HepG2 (cell line): ENCODE measurements at regions not wholly inside any gene's neighbourhood (a gene's known extent, or its start where the extent isn't known, plus 50 kb on each side); places are given as distances from the start of the nearest gene placed in this dataset.

ENCODE experiments used
- ATF7 ChIP-seq, 2 experiments: fragments of 450-650 bp in 1 of 2; sonication (generic) in 1 of 2; formaldehyde crosslinking in 1 of 2; IDR thresholded peaks; 2 replicates each; pipeline versions ENCODE4 v1.4.0 to v1.6.1; 2016 to 2020; ENCODE audit warnings: antibody characterized with exemption in 1 of 2, mild to moderate bottlenecking in 1 of 2, missing genetic modification reagents in 1 of 2
- ETV6 ChIP-seq: sonication (generic); formaldehyde crosslinking; conservative IDR thresholded peaks from 2 replicates; pipeline ENCODE4 v1.4.0; 2020; ENCODE audit warnings: missing genetic modification reagents
- FOXC1 ChIP-seq: sonication (generic); formaldehyde crosslinking; IDR thresholded peaks from 2 replicates; pipeline ENCODE4 v1.8.0; 2022; ENCODE audit warnings: mild to moderate bottlenecking, missing genetic modification reagents, borderline replicate concordance
- HOXA7 ChIP-seq: sonication (generic); formaldehyde crosslinking; IDR thresholded peaks from 2 replicates; pipeline ENCODE4 v1.8.1; 2022; ENCODE audit warnings: mild to moderate bottlenecking, missing genetic modification reagents, moderate library complexity
- JUN ChIP-seq: sonication (generic); formaldehyde crosslinking; IDR thresholded peaks from 2 replicates; pipeline ENCODE4 v1.4.0; 2020; ENCODE audit warnings: mild to moderate bottlenecking, missing genetic modification reagents
- KDM2A ChIP-seq: sonication (generic); formaldehyde crosslinking; IDR thresholded peaks from 2 replicates; pipeline ENCODE4 v1.4.0; 2020; ENCODE audit warnings: low read depth, missing genetic modification reagents, borderline replicate concordance
- KLF15 ChIP-seq: sonication (generic); formaldehyde crosslinking; IDR thresholded peaks from 2 replicates; pipeline ENCODE4 v1.8.1; 2023; ENCODE audit warnings: borderline replicate concordance, mild to moderate bottlenecking, inconsistent platforms, missing genetic modification reagents, mixed read lengths
- NR1H2 ChIP-seq: sonication (generic); formaldehyde crosslinking; IDR thresholded peaks from 2 replicates; pipeline ENCODE4 v1.8.1; 2022; ENCODE audit warnings: low read depth, missing genetic modification reagents, borderline replicate concordance
- PHF21A ChIP-seq: sonication (generic); formaldehyde crosslinking; IDR thresholded peaks from 2 replicates; pipeline ENCODE4 v1.5.0; 2020; ENCODE audit warnings: mild to moderate bottlenecking, missing genetic modification reagents
- SIX1 ChIP-seq: sonication (generic); formaldehyde crosslinking; IDR thresholded peaks from 2 replicates; pipeline ENCODE4 v1.4.0; 2020; ENCODE audit warnings: missing genetic modification reagents, borderline replicate concordance
- ZFP37 ChIP-seq: sonication (generic); formaldehyde crosslinking; IDR thresholded peaks from 2 replicates; pipeline ENCODE4 v1.4.0; 2020; ENCODE audit warnings: missing genetic modification reagents, borderline replicate concordance
- ZMYM3 ChIP-seq: sonication (generic); formaldehyde crosslinking; IDR thresholded peaks from 2 replicates; pipeline ENCODE4 v1.5.1; 2020; ENCODE audit warnings: mild to moderate bottlenecking, missing genetic modification reagents
- ZNF205 ChIP-seq: IDR thresholded peaks from 2 replicates; pipeline ENCODE4 v1.6.1; 2018; ENCODE audit warnings: missing biosample characterization, missing genetic modification reagents
- ZNF605 ChIP-seq: sonication (generic); formaldehyde crosslinking; IDR thresholded peaks from 2 replicates; pipeline ENCODE4 v1.8.0; 2022; ENCODE audit warnings: mild to moderate bottlenecking, missing genetic modification reagents
- ZNF616 ChIP-seq: sonication (generic); formaldehyde crosslinking; IDR thresholded peaks from 2 replicates; pipeline ENCODE4 v1.5.0; 2020; ENCODE audit warnings: low read depth, mild to moderate bottlenecking, missing genetic modification reagents
- ZNF746 ChIP-seq: sonication (generic); formaldehyde crosslinking; IDR thresholded peaks from 2 replicates; pipeline ENCODE4 v1.8.0; 2022; ENCODE audit warnings: mild to moderate bottlenecking, missing genetic modification reagents
- ZNF749 ChIP-seq: sonication (generic); formaldehyde crosslinking; IDR thresholded peaks from 2 replicates; pipeline ENCODE4 v1.8.0; 2022; ENCODE audit warnings: mild to moderate bottlenecking, missing genetic modification reagents, moderate library complexity, borderline replicate concordance
- ZNF816 ChIP-seq: sonication (generic); formaldehyde crosslinking; IDR thresholded peaks from 2 replicates; pipeline ENCODE4 v1.8.0; 2022; ENCODE audit warnings: missing genetic modification reagents, mild to moderate bottlenecking, borderline replicate concordance
- TF ChIP-seq, protein P1 (sequence below): IDR thresholded peaks from 2 replicates; pipeline ENCODE4 v1.6.1; 2016; ENCODE audit warnings: missing genetic modification reagents, missing compliant biosample characterization
- TF ChIP-seq, protein P2 (sequence below): sonication (generic); formaldehyde crosslinking; IDR thresholded peaks from 2 replicates; pipeline ENCODE4 v1.4.0; 2020; ENCODE audit warnings: missing genetic modification reagents
- TF ChIP-seq, protein P3 (sequence below): sonication (generic); formaldehyde crosslinking; conservative IDR thresholded peaks from 2 replicates; pipeline ENCODE4 v1.4.0; 2020; ENCODE audit warnings: mild to moderate bottlenecking, missing genetic modification reagents, moderate library complexity
- TF ChIP-seq, protein P4 (sequence below): sonication (generic); formaldehyde crosslinking; IDR thresholded peaks from 2 replicates; pipeline ENCODE4 v1.5.0; 2020; ENCODE audit warnings: mild to moderate bottlenecking, missing genetic modification reagents

DNA sequence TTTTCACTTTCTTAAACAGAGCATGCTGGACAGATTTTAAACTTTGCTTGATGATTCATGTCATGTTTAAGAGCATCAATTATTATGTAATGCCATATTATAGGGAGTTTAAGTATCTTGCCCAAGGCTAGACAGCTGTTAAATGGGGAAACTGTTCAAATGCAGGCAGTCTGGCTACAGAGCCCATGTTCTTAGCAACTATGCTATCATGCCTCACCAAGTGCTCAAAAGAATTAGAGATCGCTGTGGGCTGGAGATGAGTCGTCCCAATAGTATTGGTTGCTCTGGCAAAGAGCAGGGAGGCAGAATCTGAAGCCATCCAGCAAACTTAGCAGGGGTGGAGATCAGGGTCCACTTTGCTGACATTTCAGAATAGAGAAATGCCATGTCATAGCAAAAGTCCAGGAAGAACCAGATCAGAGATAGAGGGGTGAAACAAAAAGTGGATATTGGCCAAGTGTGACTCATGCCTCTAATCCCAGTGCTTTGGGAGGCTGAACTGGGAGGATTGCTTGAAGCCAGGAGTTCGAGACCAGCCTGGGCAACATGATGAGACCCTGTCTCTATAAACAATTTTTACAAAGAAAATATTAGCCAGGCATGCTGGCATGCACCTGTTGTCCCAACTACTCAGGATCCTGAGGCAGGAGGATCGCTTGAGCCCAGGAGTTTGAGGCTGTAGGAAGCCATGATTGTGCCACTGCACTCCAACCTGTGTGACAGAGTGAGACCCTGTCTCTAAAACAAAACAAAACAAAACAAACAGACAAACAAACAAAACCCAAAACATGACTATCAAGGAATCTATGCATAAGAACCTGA lies 57.8 kb downstream of the BAMBI start (continued):
- TF ChIP-seq KLF15 (CRISPR knock-in tag) (no peak), ZNF605 (no peak), ZNF616 (CRISPR knock-in tag) (no peak), FOXC1 (CRISPR knock-in tag) (no peak), ZNF746 (CRISPR knock-in tag) (no peak), ZNF749 (CRISPR knock-in tag) (no peak), ZFP37 (no peak), ZNF816 (CRISPR knock-in tag) (0 out of 2 replicates have a peak, but pooled peaks have one; percentile 34), PHF21A (CRISPR knock-in tag) (0 out of 2 replicates have a peak, but pooled peaks have one; percentile 50), SIX1 (CRISPR knock-in tag) (no peak), HOXA7 (CRISPR knock-in tag) (no peak), KDM2A (CRISPR knock-in tag) (0 out of 2 replicates have a peak, but pooled peaks have one; percentile 17), ATF7 (IDR thresholded peaks at IDR 0.05) (no peak; the same call in 1 of the 2 replicates), ATF7 (CRISPR knock-in tag; IDR thresholded peaks at IDR 0.05) (0 out of 2 replicates have a peak, but pooled peaks have one; percentile 64), ZMYM3 (CRISPR knock-in tag) (peak; percentile 95), ETV6 (CRISPR knock-in tag) (no peak), ZNF205 (CRISPR knock-in tag) (no peak), NR1H2 (CRISPR knock-in tag) (no peak), JUN (CRISPR knock-in tag) (peak; percentile 81)
- TF ChIP-seq, protein P1, sequence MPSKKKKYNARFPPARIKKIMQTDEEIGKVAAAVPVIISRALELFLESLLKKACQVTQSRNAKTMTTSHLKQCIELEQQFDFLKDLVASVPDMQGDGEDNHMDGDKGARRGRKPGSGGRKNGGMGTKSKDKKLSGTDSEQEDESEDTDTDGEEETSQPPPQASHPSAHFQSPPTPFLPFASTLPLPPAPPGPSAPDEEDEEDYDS (CRISPR knock-in tag) = 0 out of 2 replicates have a peak, but pooled peaks have one; percentile 25
- TF ChIP-seq, protein P2, sequence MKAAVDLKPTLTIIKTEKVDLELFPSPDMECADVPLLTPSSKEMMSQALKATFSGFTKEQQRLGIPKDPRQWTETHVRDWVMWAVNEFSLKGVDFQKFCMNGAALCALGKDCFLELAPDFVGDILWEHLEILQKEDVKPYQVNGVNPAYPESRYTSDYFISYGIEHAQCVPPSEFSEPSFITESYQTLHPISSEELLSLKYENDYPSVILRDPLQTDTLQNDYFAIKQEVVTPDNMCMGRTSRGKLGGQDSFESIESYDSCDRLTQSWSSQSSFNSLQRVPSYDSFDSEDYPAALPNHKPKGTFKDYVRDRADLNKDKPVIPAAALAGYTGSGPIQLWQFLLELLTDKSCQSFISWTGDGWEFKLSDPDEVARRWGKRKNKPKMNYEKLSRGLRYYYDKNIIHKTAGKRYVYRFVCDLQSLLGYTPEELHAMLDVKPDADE (CRISPR knock-in tag) = no peak
- TF ChIP-seq, protein P3, sequence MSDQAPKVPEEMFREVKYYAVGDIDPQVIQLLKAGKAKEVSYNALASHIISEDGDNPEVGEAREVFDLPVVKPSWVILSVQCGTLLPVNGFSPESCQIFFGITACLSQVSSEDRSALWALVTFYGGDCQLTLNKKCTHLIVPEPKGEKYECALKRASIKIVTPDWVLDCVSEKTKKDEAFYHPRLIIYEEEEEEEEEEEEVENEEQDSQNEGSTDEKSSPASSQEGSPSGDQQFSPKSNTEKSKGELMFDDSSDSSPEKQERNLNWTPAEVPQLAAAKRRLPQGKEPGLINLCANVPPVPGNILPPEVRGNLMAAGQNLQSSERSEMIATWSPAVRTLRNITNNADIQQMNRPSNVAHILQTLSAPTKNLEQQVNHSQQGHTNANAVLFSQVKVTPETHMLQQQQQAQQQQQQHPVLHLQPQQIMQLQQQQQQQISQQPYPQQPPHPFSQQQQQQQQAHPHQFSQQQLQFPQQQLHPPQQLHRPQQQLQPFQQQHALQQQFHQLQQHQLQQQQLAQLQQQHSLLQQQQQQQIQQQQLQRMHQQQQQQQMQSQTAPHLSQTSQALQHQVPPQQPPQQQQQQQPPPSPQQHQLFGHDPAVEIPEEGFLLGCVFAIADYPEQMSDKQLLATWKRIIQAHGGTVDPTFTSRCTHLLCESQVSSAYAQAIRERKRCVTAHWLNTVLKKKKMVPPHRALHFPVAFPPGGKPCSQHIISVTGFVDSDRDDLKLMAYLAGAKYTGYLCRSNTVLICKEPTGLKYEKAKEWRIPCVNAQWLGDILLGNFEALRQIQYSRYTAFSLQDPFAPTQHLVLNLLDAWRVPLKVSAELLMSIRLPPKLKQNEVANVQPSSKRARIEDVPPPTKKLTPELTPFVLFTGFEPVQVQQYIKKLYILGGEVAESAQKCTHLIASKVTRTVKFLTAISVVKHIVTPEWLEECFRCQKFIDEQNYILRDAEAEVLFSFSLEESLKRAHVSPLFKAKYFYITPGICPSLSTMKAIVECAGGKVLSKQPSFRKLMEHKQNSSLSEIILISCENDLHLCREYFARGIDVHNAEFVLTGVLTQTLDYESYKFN (CRISPR knock-in tag) = peak; percentile 53; the same call in 1 of the 2 replicates
- TF ChIP-seq, protein P4, sequence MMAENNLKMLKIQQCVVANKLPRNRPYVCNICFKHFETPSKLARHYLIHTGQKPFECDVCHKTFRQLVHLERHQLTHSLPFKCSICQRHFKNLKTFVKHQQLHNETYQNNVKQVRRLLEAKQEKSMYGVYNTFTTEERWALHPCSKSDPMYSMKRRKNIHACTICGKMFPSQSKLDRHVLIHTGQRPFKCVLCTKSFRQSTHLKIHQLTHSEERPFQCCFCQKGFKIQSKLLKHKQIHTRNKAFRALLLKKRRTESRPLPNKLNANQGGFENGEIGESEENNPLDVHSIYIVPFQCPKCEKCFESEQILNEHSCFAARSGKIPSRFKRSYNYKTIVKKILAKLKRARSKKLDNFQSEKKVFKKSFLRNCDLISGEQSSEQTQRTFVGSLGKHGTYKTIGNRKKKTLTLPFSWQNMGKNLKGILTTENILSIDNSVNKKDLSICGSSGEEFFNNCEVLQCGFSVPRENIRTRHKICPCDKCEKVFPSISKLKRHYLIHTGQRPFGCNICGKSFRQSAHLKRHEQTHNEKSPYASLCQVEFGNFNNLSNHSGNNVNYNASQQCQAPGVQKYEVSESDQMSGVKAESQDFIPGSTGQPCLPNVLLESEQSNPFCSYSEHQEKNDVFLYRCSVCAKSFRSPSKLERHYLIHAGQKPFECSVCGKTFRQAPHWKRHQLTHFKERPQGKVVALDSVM (CRISPR knock-in tag) = peak; percentile 98
